Psoas muscle (tissue), 7 donors: ENCODE measurements at regions not wholly inside any gene's neighbourhood (a gene's known extent, or its start where the extent isn't known, plus 50 kb on each side); places are given as distances from the start of the nearest gene placed in this dataset.

ENCODE experiments used
- ATAC-seq, 4 donors: fragments of 200-7000 bp; cut with Tn5 transposase; one replicate each; pipeline ENCODE4 v1.9.1; 2020; ENCODE audit warnings: moderate library complexity in 3 of 4, mild to moderate bottlenecking in 2 of 4
- DNase-seq, 2 donors: peaks; one replicate each; pipeline ENCODE4 v3.0.0-alpha.2; 2020
- H3K27ac ChIP-seq: fragments of 200-600 bp; one replicate; pipeline ENCODE4 v1.8.0; 2022
- H3K27me3 ChIP-seq, 3 donors: fragments of 200-600 bp in 1 of 3; one replicate each; pipeline versions ENCODE4 v1.6.1 to v1.8.0; 2013 to 2022; ENCODE audit warnings: low read length in 2 of 3, mild to moderate bottlenecking in 2 of 3, moderate library complexity in 1 of 3; ENCODE audit not compliant: insufficient read depth in 3 of 3
- H3K36me3 ChIP-seq, 2 donors: fragments of 200-600 bp in 1 of 2; one replicate each; pipeline versions ENCODE4 v1.6.1 to v1.8.0; 2013 to 2022; ENCODE audit warnings: low read depth in 1 of 2, mild to moderate bottlenecking in 1 of 2, moderate library complexity in 1 of 2; ENCODE audit not compliant: insufficient read depth in 1 of 2
- H3K4me1 ChIP-seq: fragments of 200-600 bp; one replicate; pipeline ENCODE4 v1.8.0; 2022
- H3K4me3 ChIP-seq: fragments of 200-600 bp; one replicate; pipeline ENCODE4 v1.8.0; 2022; ENCODE audit warnings: mild to moderate bottlenecking
- H3K9me3 ChIP-seq: fragments of 200-600 bp; one replicate; pipeline ENCODE4 v1.8.0; 2022
- CTCF ChIP-seq: fragments of 200-600 bp; IDR thresholded peaks from one replicate; pipeline ENCODE4 v1.8.0; 2022; ENCODE audit warnings: antibody characterized with exemption
- WGBS, 3 donors: extraction: QIAGEN DNeasy Blood & Tissue Kit; methylation state at CpG; one replicate each; pipeline versions ENCODE4 v1.1.6 to v1.1.7; 2013; 5-methylcytosine and 5-hydroxymethylcytosine counted together
- intact Hi-C, 2 donors: fragments of 100-400 bp; cut with DNase I; formaldehyde crosslinking; loops; one replicate each; pipeline versions ENCODE4 v1.11.0 to v1.14.2; 2022
- donor health status: healthy with polysubstance abuse.
- donor health status: DM: no; HTN: no; CAD: no; lungs with moderate emphysema.
- donor health status: Bipolar disorder and iron deficiency.
- donor health status: healthy.
- donor health status: DM: yes; HTN: yes; CAD: no.
- donor health status: DM: no; HTN: no; CAD: no.
- donor health status: DM: yes; HTN: yes; CAD: no.

- H3K36me3 ChIP-seq = no peaks in the 10 kb centered on the region
- H3K4me3 ChIP-seq = no peak overlapping the region
- no peak overlapping the region for H3K27ac ChIP-seq
- H3K9me3 ChIP-seq = no peaks in the 10 kb centered on the region
- no peak for DNase-seq
- ATAC-seq = no peak
- TF ChIP-seq CTCF = no peak
- WGBS, 3 donors = 72 to 79% (median 74%) methylated on average over 2 of the region's 2 CpGs
- intact Hi-C loops = no loop called here
- H3K4me1 ChIP-seq = no peaks in the 10 kb centered on the region
- no peaks in the 10 kb centered on the region for H3K27me3 ChIP-seq
These were observed 525.9 kb upstream of the ZNF804A start for GRCh38 chr2:184072470-184072869.

GRCh38 chr2:184078496-184078895 is 519.8 kb upstream of the ZNF804A start:
- Histone ChIP-seq H3K4me1 (no peaks in the 10 kb centered on the region), H3K9me3 (no peaks in the 10 kb centered on the region), H3K4me3 (no peak overlapping the region), H3K27ac (no peak overlapping the region), H3K36me3 (no peaks in the 10 kb centered on the region), H3K27me3 (no peaks in the 10 kb centered on the region)
- intact Hi-C loops = no loop called here
- DNase-seq (no peak), ATAC-seq (no peak)
- TF ChIP-seq CTCF = no peak
- 63 to 69% (median 64%) methylated on average over 2 of the region's 2 CpGs for WGBS, 3 donors

- Histone ChIP-seq H3K9me3 (no peaks in the 10 kb centered on the region), H3K4me1 (no peaks in the 10 kb centered on the region), H3K27me3 (no peaks in the 10 kb centered on the region), H3K4me3 (no peak overlapping the region), H3K27ac (no peak overlapping the region), H3K36me3 (no peaks in the 10 kb centered on the region)
- 75 to 81% (median 79%) methylated on average over 3 of the region's 3 CpGs for WGBS, 3 donors
- ATAC-seq (no peak), DNase-seq (no peak)
- no peak for TF ChIP-seq CTCF
- intact Hi-C loops = no loop called here
These were observed 506.9 kb upstream of the ZNF804A start for GRCh38 chr2:184091456-184091855.

GRCh38 chr2:184113696-184114403 is 484.5 kb upstream of the ZNF804A start:
- H3K27ac ChIP-seq = no peak overlapping the region
- intact Hi-C loops = no loop called here
- H3K27me3 ChIP-seq = no peaks in the 10 kb centered on the region
- H3K4me3 ChIP-seq = no peak overlapping the region
- no peaks in the 10 kb centered on the region for H3K9me3 ChIP-seq
- no peak for TF ChIP-seq CTCF
- ATAC-seq (no peak), DNase-seq (no peak)
- no peaks in the 10 kb centered on the region for H3K4me1 ChIP-seq
- no peaks in the 10 kb centered on the region for H3K36me3 ChIP-seq
- WGBS, 3 donors = 72 to 80% (median 73%) methylated on average over 2 of the region's 2 CpGs

- Histone ChIP-seq H3K27me3 (no peaks in the 10 kb centered on the region), H3K9me3 (no peaks in the 10 kb centered on the region), H3K4me3 (no peak overlapping the region), H3K36me3 (no peaks in the 10 kb centered on the region), H3K4me1 (no peaks in the 10 kb centered on the region), H3K27ac (no peak overlapping the region)
- WGBS, 3 donors = 38 to 53% (median 50%) methylated on average over 1 of the region's 1 CpG
- TF ChIP-seq CTCF = no peak
- DNase-seq = no peak
- intact Hi-C loops = no loop called here
- ATAC-seq = no peak
These were observed 483.9 kb upstream of the ZNF804A start for GRCh38 chr2:184114439-184114838.
